GM06990 (cell line): ENCODE measurements at regions not wholly inside any gene's neighbourhood (a gene's known extent, or its start where the extent isn't known, plus 50 kb on each side); places are given as distances from the start of the nearest gene placed in this dataset.
A peak's percentile ranks its signal among the peaks of the same experiment; 100 is the strongest.

Experiments
- DNase-seq: peaks from one replicate; pipeline ENCODE4 v3.0.0-alpha.2; 2011; ENCODE audit not compliant: insufficient read length; ENCODE audit errors: extremely low read depth
- H3K27me3 ChIP-seq: replicated peaks from 2 replicates; pipeline ENCODE4 v1.6.0; 2011; ENCODE audit warnings: low read length; ENCODE audit not compliant: control insufficient read depth, insufficient read depth
- H3K36me3 ChIP-seq: 2 replicates; pipeline ENCODE4 v1.5.1; 2011; ENCODE audit warnings: low read length; ENCODE audit not compliant: control insufficient read depth, insufficient read depth
- H3K4me3 ChIP-seq: replicated peaks from 2 replicates; pipeline ENCODE4 v1.5.1; 2011; ENCODE audit warnings: low read depth, mild to moderate bottlenecking, control low read depth, low read length
- CTCF ChIP-seq: IDR thresholded peaks from 2 replicates; pipeline ENCODE4 v1.5.1; 2011; ENCODE audit warnings: low read length, control low read depth, mild to moderate bottlenecking, inconsistent platforms; ENCODE audit not compliant: insufficient read depth, poor library complexity, severe bottlenecking

DNA sequence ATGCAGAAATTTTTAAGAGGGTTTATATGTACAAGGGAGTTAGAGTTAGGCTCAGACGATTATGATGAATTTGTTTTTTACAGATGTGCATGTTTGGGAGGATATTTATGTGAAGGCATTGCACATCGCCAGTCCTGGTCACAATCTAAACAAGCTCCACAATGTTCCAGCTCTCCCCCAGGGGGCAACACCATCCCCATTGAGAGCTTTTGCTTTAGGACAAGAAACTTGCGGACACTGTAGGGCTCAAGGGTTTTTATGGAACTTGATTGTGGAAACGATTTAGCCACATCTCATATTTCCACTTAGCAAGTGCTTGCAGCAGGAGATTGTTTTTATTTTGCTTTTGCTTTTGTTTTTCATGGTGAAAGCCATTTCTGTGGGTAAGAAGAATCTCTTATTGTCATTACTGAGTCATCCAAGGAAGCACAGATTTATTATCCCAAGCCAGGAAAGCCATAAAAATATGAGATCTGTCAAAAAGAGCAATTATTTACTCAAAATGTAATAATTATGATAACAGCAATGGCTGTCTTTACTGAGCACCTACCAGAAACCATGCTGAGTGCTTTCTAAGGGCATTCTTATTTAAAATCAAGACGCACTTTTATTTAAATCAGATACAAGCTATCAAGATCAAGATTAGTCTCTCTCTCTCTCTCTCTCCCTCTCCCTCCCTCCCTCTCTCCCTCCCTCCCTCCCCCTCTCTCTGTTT, 276.7 kb upstream of the SRRM4 start:
- DNase-seq = no peak
- Histone ChIP-seq H3K27me3 (no peaks in the 10 kb centered on the region), H3K36me3 (no peaks in the 10 kb centered on the region), H3K4me3 (no peak overlapping the region)
- TF ChIP-seq CTCF = no peak

DNA sequence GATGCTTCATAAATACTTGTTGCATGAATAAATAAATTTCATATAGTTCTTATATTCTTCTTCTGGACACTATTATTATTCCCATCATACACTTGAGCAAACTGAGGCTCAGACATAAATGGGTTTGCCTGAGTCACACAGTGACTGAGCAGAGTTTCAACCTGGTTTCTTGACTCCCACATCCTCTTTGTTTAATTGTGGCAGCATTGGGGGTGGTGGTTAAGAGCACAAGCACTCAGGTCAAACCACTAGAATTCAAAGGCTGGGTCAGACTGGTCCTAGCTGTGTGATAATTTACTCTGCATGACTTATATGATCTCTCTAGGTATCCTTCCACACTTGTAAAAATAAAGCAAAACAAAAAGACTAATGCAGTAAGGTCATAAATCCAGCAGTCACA, 274.9 kb upstream of the SRRM4 start:
- TF ChIP-seq CTCF = no peak
- no peaks in the 10 kb centered on the region for H3K36me3 ChIP-seq

DNA sequence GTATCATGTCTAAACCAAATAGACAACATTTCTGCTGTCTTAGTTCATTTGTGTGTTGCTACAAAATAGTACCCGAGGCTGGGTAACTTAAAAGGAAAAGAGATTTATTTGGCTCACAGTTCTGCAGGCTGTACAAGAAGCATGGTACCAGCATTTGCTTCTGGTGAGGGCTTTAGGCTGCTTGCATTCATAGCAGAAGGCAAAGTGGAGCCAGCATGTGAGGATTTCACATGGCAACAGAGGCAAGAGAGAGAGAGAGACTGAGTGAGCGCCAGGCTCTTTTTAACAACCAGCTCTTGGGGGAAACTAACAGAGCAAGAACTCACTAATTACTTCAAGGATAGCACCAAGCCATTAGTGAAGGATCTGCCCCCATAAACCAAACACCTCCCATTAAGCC, 271.4 kb upstream of the SRRM4 start:
- no peak overlapping the region for H3K4me3 ChIP-seq
- no peak for DNase-seq
- no peak for TF ChIP-seq CTCF
- no peaks in the 10 kb centered on the region for H3K27me3 ChIP-seq
- no peaks in the 10 kb centered on the region for H3K36me3 ChIP-seq

More for the DNA sequence above, 274.9 kb upstream of the SRRM4 start:
- no peak overlapping the region for H3K4me3 ChIP-seq
- no peak for DNase-seq
- no peaks in the 10 kb centered on the region for H3K27me3 ChIP-seq

GRCh38 chr12:118711185-118711584, 270.2 kb upstream of the SRRM4 start:
- no peak for DNase-seq
- TF ChIP-seq CTCF = no peak
- Histone ChIP-seq H3K4me3 (no peak overlapping the region), H3K36me3 (no peaks in the 10 kb centered on the region), H3K27me3 (no peaks in the 10 kb centered on the region)

GRCh38 chr12:118714051-118714460, 267.3 kb upstream of the SRRM4 start:
- DNase-seq = peak; percentile 9
- H3K36me3 ChIP-seq = no peaks in the 10 kb centered on the region
- TF ChIP-seq CTCF = peak; percentile 66

DNA sequence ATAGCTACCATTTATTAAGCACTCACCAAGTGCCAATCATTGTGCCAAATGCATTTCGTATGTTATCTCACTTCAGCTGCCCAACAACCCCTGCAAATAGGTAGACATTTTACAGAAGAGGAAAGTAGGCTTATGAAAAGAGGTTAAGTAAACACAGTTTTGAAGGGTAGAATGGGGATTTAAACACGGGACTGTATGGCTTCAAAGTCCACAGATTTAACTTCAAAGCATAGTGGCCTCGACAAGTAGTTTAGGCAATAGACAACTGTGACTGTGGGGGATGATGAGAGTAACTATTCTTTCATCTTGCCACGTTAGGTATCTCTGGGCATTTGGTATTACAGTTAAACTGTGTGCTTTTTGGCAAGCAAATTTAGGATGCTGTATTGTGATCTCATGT, 266.8 kb upstream of the SRRM4 start:
- DNase-seq = no peak
- TF ChIP-seq CTCF = no peak
- no peak overlapping the region for H3K4me3 ChIP-seq
- H3K36me3 ChIP-seq = no peaks in the 10 kb centered on the region
- no peaks in the 10 kb centered on the region for H3K27me3 ChIP-seq

More at GRCh38 chr12:118714051-118714460, 267.3 kb upstream of the SRRM4 start:
- H3K4me3 ChIP-seq = no peak overlapping the region
- no peaks in the 10 kb centered on the region for H3K27me3 ChIP-seq
